ENCODE measurements at regions not wholly inside any gene's neighbourhood (a gene's known extent, or its start where the extent isn't known, plus 50 kb on each side); places are given as distances from the start of the nearest gene placed in this dataset.

DNA sequence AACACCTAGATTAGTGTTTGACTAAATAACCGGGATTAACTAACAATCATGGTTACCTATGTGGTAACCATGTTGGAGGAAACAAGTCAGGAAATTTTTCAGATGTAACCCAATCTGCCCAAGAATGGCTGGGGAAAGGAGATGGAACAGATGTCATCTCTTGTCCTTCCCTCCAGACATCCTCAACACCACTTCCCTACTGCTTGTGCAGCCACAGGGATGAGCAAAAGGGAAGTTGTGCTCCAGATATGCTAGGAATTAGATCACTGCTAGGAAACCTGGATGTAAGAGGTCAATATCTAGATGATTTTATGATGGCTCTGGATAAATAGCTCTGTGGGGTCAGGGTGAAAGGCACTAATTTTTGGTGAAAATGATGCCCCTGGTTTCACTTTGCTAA is 61.3 kb upstream of the ELL2 start:
- TF ChIP-seq, protein P1, sequence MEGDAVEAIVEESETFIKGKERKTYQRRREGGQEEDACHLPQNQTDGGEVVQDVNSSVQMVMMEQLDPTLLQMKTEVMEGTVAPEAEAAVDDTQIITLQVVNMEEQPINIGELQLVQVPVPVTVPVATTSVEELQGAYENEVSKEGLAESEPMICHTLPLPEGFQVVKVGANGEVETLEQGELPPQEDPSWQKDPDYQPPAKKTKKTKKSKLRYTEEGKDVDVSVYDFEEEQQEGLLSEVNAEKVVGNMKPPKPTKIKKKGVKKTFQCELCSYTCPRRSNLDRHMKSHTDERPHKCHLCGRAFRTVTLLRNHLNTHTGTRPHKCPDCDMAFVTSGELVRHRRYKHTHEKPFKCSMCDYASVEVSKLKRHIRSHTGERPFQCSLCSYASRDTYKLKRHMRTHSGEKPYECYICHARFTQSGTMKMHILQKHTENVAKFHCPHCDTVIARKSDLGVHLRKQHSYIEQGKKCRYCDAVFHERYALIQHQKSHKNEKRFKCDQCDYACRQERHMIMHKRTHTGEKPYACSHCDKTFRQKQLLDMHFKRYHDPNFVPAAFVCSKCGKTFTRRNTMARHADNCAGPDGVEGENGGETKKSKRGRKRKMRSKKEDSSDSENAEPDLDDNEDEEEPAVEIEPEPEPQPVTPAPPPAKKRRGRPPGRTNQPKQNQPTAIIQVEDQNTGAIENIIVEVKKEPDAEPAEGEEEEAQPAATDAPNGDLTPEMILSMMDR (IDR thresholded peaks at IDR 0.05) = no peak
- TF ChIP-seq POLR2AphosphoS5 (IDR thresholded peaks at IDR 0.05) (no peak), EP300 (IDR thresholded peaks at IDR 0.05) (no peak), POLR2A (IDR thresholded peaks at IDR 0.05) (no peak)

All from sigmoid colon (tissue), 4 donors.